ENCODE measurements at regions not wholly inside any gene's neighbourhood (a gene's known extent, or its start where the extent isn't known, plus 50 kb on each side); places are given as distances from the start of the nearest gene placed in this dataset.

DNA sequence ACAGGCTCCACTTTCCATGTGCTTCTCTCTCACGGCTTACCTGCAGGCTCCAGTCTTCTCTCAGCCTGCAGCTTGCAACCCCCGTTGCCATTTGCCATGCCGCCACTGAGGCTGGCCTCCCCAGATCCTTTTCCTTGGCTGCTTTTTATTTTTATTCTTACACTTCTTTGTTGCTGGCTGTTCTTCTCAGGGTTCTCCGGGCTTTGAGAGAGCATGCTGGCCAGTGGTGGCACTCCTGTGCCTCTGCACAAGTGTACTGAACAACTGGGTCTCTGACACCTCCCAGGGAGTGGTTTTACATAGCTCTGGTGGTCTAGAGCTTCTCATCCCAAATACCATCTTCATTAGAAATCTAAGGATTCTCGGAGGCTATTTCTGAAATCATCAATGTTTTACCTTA lies 241.7 kb upstream of the MTNR1B start:
- TF ChIP-seq CTCF (IDR thresholded peaks at IDR 0.05 in 2 of 3, conservative IDR thresholded peaks at IDR 0.05 in 1 of 3; ENCODE audit: insufficient read depth in 2 of 3, low read depth in 1 of 3, low read length in 3 of 3), result no peak
- no peak for TF ChIP-seq ZNF589 (CRISPR knock-in tag; IDR thresholded peaks at IDR 0.05; ENCODE audit: low read depth)
- TF ChIP-seq POLR2A (conservative IDR thresholded peaks at IDR 0.05), result no peak
- TF ChIP-seq, protein P1, sequence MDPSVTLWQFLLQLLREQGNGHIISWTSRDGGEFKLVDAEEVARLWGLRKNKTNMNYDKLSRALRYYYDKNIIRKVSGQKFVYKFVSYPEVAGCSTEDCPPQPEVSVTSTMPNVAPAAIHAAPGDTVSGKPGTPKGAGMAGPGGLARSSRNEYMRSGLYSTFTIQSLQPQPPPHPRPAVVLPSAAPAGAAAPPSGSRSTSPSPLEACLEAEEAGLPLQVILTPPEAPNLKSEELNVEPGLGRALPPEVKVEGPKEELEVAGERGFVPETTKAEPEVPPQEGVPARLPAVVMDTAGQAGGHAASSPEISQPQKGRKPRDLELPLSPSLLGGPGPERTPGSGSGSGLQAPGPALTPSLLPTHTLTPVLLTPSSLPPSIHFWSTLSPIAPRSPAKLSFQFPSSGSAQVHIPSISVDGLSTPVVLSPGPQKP (CRISPR knock-in tag; IDR thresholded peaks at IDR 0.05), result no peak
- no peak for TF ChIP-seq NR2C2 (CRISPR knock-in tag; IDR thresholded peaks at IDR 0.05)
- no peak for TF ChIP-seq NR2C2 (tag; IDR thresholded peaks at IDR 0.05)
- no peak for TF ChIP-seq RCOR1 (IDR thresholded peaks at IDR 0.05; ENCODE audit: borderline replicate concordance in 1 of 2, low read depth in 2 of 2, low read length in 2 of 2)
- no peak for TF ChIP-seq E2F3 (CRISPR knock-in tag; IDR thresholded peaks at IDR 0.05)
- no peak for TF ChIP-seq GATAD2A (IDR thresholded peaks at IDR 0.05)
- TF ChIP-seq ZC3H4 (CRISPR knock-in tag; IDR thresholded peaks at IDR 0.05; ENCODE audit: borderline replicate concordance), result no peak

Data from K562 (cell line).